H9 (cell line): ENCODE measurements at regions not wholly inside any gene's neighbourhood (a gene's known extent, or its start where the extent isn't known, plus 50 kb on each side); places are given as distances from the start of the nearest gene placed in this dataset.

Experiments
- DNase-seq: peaks from one replicate; pipeline ENCODE4 v3.0.0-alpha.2; 2017
- H2AFZ ChIP-seq: one replicate; pipeline ENCODE4 v1.6.1; 2013; ENCODE audit warnings: mild to moderate bottlenecking, low read length, control low read depth, moderate library complexity
- H2AK5ac ChIP-seq: 2 replicates; pipeline ENCODE4 v1.6.1; 2013; ENCODE audit warnings: low read length, control low read depth, mixed read lengths; ENCODE audit not compliant: insufficient read length
- H2BK120ac ChIP-seq: one replicate; pipeline ENCODE4 v1.6.1; 2013; ENCODE audit warnings: low read depth, mild to moderate bottlenecking, low read length, control low read depth, inconsistent platforms; ENCODE audit not compliant: poor library complexity, severe bottlenecking
- H2BK12ac ChIP-seq: 2 replicates; pipeline ENCODE4 v1.6.1; 2013; ENCODE audit warnings: low read length, control low read depth, mixed read lengths, low read depth; ENCODE audit not compliant: insufficient read length
- H2BK15ac ChIP-seq: 2 replicates; pipeline ENCODE4 v1.6.1; 2013; ENCODE audit warnings: low read depth, low read length, control low read depth
- H2BK20ac ChIP-seq: one replicate; pipeline ENCODE4 v1.6.1; 2013; ENCODE audit warnings: low read depth, mild to moderate bottlenecking, low read length, control low read depth, inconsistent platforms; ENCODE audit not compliant: poor library complexity, severe bottlenecking
- H2BK5ac ChIP-seq: 2 replicates; pipeline ENCODE4 v1.6.1; 2013; ENCODE audit warnings: low read length, control low read depth, mixed read lengths; ENCODE audit not compliant: insufficient read length
- H3K14ac ChIP-seq: 2 replicates; pipeline ENCODE4 v1.6.1; 2013; ENCODE audit warnings: low read length, control low read depth; ENCODE audit not compliant: insufficient read depth
- H3K18ac ChIP-seq: 2 replicates; pipeline ENCODE4 v1.6.1; 2013; ENCODE audit warnings: low read depth, mild to moderate bottlenecking, mixed read lengths, low read length, control low read depth; ENCODE audit not compliant: insufficient read length
- H3K23ac ChIP-seq: 2 replicates; pipeline ENCODE4 v1.6.1; 2013; ENCODE audit warnings: low read length, control low read depth, mixed read lengths, low read depth; ENCODE audit not compliant: insufficient read length
- H3K23me2 ChIP-seq: 2 replicates; pipeline ENCODE4 v1.6.1; 2013; ENCODE audit warnings: low read depth, mild to moderate bottlenecking, mixed read lengths, low read length, control low read depth; ENCODE audit not compliant: insufficient read length, poor library complexity, severe bottlenecking
- H3K27ac ChIP-seq: 2 replicates; pipeline ENCODE4 v1.5.1; 2013; ENCODE audit warnings: low read length, control low read depth, mixed read lengths, low read depth; ENCODE audit not compliant: insufficient read length
- H3K27me3 ChIP-seq: 2 replicates; pipeline ENCODE4 v1.6.1; 2013; ENCODE audit warnings: low read length, control low read depth, inconsistent platforms; ENCODE audit not compliant: insufficient read depth
- H3K4ac ChIP-seq: 2 replicates; pipeline ENCODE4 v1.6.1; 2013; ENCODE audit warnings: low read depth, mild to moderate bottlenecking, control low read depth, inconsistent platforms, low read length, moderate library complexity
- H3K4me1 ChIP-seq: 2 replicates; pipeline ENCODE4 v1.6.1; 2013; ENCODE audit warnings: low read length, control low read depth, inconsistent platforms; ENCODE audit not compliant: insufficient read depth
- H3K4me2 ChIP-seq: 2 replicates; pipeline ENCODE4 v1.6.1; 2013; ENCODE audit warnings: low read length, control low read depth, mixed read lengths; ENCODE audit not compliant: insufficient read length, insufficient read depth
- H3K56ac ChIP-seq: 2 replicates; pipeline ENCODE4 v1.6.1; 2013; ENCODE audit warnings: low read depth, mild to moderate bottlenecking, mixed read lengths, low read length, control low read depth; ENCODE audit not compliant: insufficient read length
- H3K79me1 ChIP-seq: 2 replicates; pipeline ENCODE4 v1.6.1; 2013; ENCODE audit warnings: low read depth, mild to moderate bottlenecking, moderate library complexity, low read length, control low read depth, inconsistent platforms; ENCODE audit not compliant: insufficient read depth, poor library complexity, severe bottlenecking
- H3K79me2 ChIP-seq: 2 replicates; pipeline ENCODE4 v1.6.1; 2013; ENCODE audit warnings: low read length, control low read depth, inconsistent platforms; ENCODE audit not compliant: insufficient read depth
- H3K9ac ChIP-seq: 2 replicates; pipeline ENCODE4 v1.6.1; 2013; ENCODE audit warnings: low read length, control low read depth, mixed read lengths; ENCODE audit not compliant: insufficient read length; ENCODE audit errors: extremely low read depth
- H3K9me3 ChIP-seq: one replicate; pipeline ENCODE4 v1.6.1; 2013; ENCODE audit warnings: low read depth, low read length, inconsistent platforms; ENCODE audit not compliant: control insufficient read depth
- H3T11ph ChIP-seq: one replicate; pipeline ENCODE4 v1.6.1; 2013; ENCODE audit warnings: mild to moderate bottlenecking, low read length, control low read depth, inconsistent platforms
- H4K20me1 ChIP-seq: one replicate; pipeline ENCODE4 v1.6.1; 2013; ENCODE audit not compliant: control insufficient read depth, insufficient read length, insufficient read depth
- H4K5ac ChIP-seq: 2 replicates; pipeline ENCODE4 v1.6.1; 2013; ENCODE audit warnings: low read depth, mild to moderate bottlenecking, mixed read lengths, low read length, control low read depth; ENCODE audit not compliant: insufficient read length
- H4K8ac ChIP-seq: replicated peaks from 2 replicates; pipeline ENCODE4 v1.6.1; 2013; ENCODE audit warnings: low read length, control low read depth, mixed read lengths, low read depth; ENCODE audit not compliant: insufficient read length
- H4K91ac ChIP-seq: 2 replicates; pipeline ENCODE4 v1.6.1; 2013; ENCODE audit warnings: low read depth, mild to moderate bottlenecking, moderate library complexity, mixed read lengths, low read length, control low read depth; ENCODE audit not compliant: insufficient read length
- H3K27ac Mint-ChIP-seq, 3 experiments: 2 replicates in 2 of 3; 3 replicates in 1 of 3; pipeline ENCODE4 v1.8.0; 2020 to 2021; ENCODE audit warnings: mixed read lengths in 3 of 3, mild to moderate bottlenecking in 1 of 3, moderate library complexity in 1 of 3
- H3K27me3 Mint-ChIP-seq: 2 replicates; pipeline ENCODE4 v1.8.0; 2021; ENCODE audit warnings: low read depth, mild to moderate bottlenecking, moderate library complexity, mixed read lengths
- H3K36me3 Mint-ChIP-seq, 3 experiments: 2 replicates in 2 of 3; 3 replicates in 1 of 3; pipeline ENCODE4 v1.8.0; 2020 to 2021; ENCODE audit warnings: low read depth in 3 of 3, mixed read lengths in 3 of 3; ENCODE audit not compliant: insufficient read depth in 1 of 3
- H3K4me1 Mint-ChIP-seq, 2 experiments: 2 replicates each; pipeline ENCODE4 v1.8.0; 2020; ENCODE audit warnings: mixed read lengths in 2 of 2
- H3K4me3 Mint-ChIP-seq, 2 experiments: 2 replicates in 1 of 2; 3 replicates in 1 of 2; pipeline ENCODE4 v1.8.0; 2020 to 2021; ENCODE audit warnings: mild to moderate bottlenecking in 2 of 2, mixed read lengths in 2 of 2, moderate library complexity in 1 of 2
- H3K9me3 Mint-ChIP-seq, 2 experiments: 2 replicates in 1 of 2; 3 replicates in 1 of 2; pipeline ENCODE4 v1.8.0; 2020; ENCODE audit warnings: mild to moderate bottlenecking in 2 of 2, mixed read lengths in 2 of 2, moderate library complexity in 1 of 2
- CTCF ChIP-seq: fragments of 200-600 bp; sonication (generic); conservative IDR thresholded peaks from 3 replicates; pipeline ENCODE4 v1.8.0; 2021; ENCODE audit warnings: antibody characterized with exemption, mild to moderate bottlenecking

DNA sequence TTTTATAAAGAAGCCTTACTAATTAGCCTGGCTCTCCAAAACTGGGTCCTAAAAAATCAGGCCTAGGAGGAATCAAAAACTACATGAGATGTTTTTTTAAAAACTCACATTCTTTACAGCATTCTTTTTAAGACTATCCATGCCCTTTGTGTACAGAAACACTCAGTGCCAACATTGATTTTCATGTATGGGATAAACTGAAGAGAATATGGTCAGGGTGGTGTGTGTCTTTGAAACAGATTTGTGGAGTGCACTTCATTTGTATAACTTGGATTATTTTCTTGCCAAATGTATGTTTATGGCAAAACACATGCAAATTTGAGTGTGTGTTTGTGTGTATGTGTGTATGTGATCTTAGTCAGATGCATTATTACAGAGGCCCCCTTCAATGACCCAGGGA lies 283.6 kb upstream of the ATP5MC3 start:
- Mint-ChIP-seq H3K36me3 (peaks cover 7 to 16% (median 9%) of the 10 kb centered on the region in 3 experiments; a peak in 6 of 7 replicates), H3K4me1 (peaks cover 22 to 26% of the 10 kb centered on the region in 2 experiments), H3K4me3 (no peak overlapping the region), H3K27ac (no peak overlapping the region), H3K27me3 (peaks cover 5% of the 10 kb centered on the region), H3K9me3 (peaks cover 15 to 16% of the 10 kb centered on the region in 2 experiments)
- no peak overlapping the region for H2BK20ac ChIP-seq
- no peak overlapping the region for H2BK15ac ChIP-seq
- H3K9me3 ChIP-seq: no peaks in the 10 kb centered on the region
- H3K56ac ChIP-seq: no peak overlapping the region
- no peak overlapping the region for H3K23ac ChIP-seq
- no peaks in the 10 kb centered on the region for H3K79me2 ChIP-seq
- no peaks in the 10 kb centered on the region for H4K20me1 ChIP-seq
- no peaks in the 10 kb centered on the region for H3K27me3 ChIP-seq
- H3K4me1 ChIP-seq: peaks cover 3% of the 10 kb centered on the region; the same call in 1 of the 2 replicates
- H3K9ac ChIP-seq: no peak overlapping the region
- no peak overlapping the region for H2AK5ac ChIP-seq
- no peak overlapping the region for H2BK12ac ChIP-seq
- H2BK5ac ChIP-seq: no peak overlapping the region
- DNase-seq: no peak
- no peaks in the 10 kb centered on the region for H3K23me2 ChIP-seq
- H3T11ph ChIP-seq: no peak overlapping the region
- TF ChIP-seq CTCF: no peak
- H4K8ac ChIP-seq: no peak overlapping the region
- no peak overlapping the region for H3K14ac ChIP-seq
- H3K27ac ChIP-seq: no peak overlapping the region
- no peak overlapping the region for H2AFZ ChIP-seq
- H4K91ac ChIP-seq: no peak overlapping the region
- H3K4ac ChIP-seq: no peak overlapping the region
- H3K4me2 ChIP-seq: no peak overlapping the region
- H4K5ac ChIP-seq: no peak overlapping the region
- H3K79me1 ChIP-seq: no peaks in the 10 kb centered on the region
- no peak overlapping the region for H3K18ac ChIP-seq
- no peak overlapping the region for H2BK120ac ChIP-seq
